ENCODE measurements at regions not wholly inside any gene's neighbourhood (a gene's known extent, or its start where the extent isn't known, plus 50 kb on each side); places are given as distances from the start of the nearest gene placed in this dataset.

DNA sequence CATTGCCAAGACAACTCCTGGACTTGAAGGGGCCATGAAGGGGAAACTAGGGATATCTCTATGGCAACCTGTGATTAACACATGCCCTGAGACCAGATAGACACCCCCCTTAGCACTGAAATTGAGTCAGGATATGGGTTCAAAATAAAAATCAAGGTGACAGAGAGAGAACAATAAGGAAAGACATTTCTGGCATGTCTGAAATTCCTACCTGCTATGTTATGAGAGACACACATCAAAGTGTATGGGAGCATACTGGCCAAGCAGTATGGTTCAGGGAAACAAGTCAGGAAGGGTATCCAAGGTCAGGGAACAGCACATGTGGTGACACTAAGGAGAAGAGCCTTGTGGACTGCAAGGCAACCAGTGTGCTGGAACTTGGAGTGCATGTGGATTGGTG, 388.7 kb downstream of the SHQ1 start:
- H3K27me3 ChIP-seq (replicated peaks): no peaks in the 10 kb centered on the region
- no peaks in the 10 kb centered on the region for H3K9me3 ChIP-seq (replicated peaks)
- no peaks in the 10 kb centered on the region; the same call in 1 of the 2 replicates for H3K4me1 ChIP-seq (replicated peaks)
- no peak for DNase-seq (ENCODE audit: low read depth in 1 of 2, low spot score in 2 of 2)
- H3K4me3 ChIP-seq: no peak overlapping the region
- no peaks in the 10 kb centered on the region for H3K36me3 ChIP-seq
- H3K27ac ChIP-seq: no peak overlapping the region

DNA sequence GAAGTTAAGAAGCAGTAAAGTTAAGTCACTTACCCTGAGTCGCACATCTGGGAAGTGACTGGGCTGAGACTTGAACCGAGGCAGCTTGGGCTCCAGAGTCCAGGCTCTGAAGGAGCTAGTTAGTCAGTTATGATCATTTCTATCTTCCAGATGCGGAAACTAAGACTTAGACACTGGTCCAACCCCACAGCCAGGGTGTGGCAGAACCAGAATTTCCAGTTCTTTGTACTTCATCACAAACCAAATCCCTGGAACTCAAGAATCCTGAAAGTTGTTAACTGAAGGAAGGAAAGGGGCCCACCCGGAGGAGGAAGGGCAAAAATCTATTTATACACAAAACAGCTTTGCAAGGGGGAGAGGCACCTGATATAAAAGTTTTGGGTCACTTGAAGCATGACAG, 389.9 kb downstream of the SHQ1 start:
- Histone ChIP-seq H3K9me3 (replicated peaks) (no peaks in the 10 kb centered on the region), H3K4me3 (no peak overlapping the region), H3K4me1 (replicated peaks) (peaks cover 6% of the 10 kb centered on the region), H3K27ac (no peak overlapping the region), H3K27me3 (replicated peaks) (no peaks in the 10 kb centered on the region), H3K36me3 (no peaks in the 10 kb centered on the region)
- no peak for DNase-seq (ENCODE audit: low read depth in 1 of 2, low spot score in 2 of 2)

GRCh38 chr3:72454441-72454840, 393.8 kb downstream of the SHQ1 start:
- Histone ChIP-seq H3K36me3 (no peaks in the 10 kb centered on the region), H3K27ac (no peak overlapping the region), H3K9me3 (replicated peaks) (no peaks in the 10 kb centered on the region), H3K4me3 (no peak overlapping the region), H3K27me3 (replicated peaks) (no peaks in the 10 kb centered on the region), H3K4me1 (replicated peaks) (peaks cover 8% of the 10 kb centered on the region)
- no peak for DNase-seq (ENCODE audit: low read depth in 1 of 2, low spot score in 2 of 2)

DNA sequence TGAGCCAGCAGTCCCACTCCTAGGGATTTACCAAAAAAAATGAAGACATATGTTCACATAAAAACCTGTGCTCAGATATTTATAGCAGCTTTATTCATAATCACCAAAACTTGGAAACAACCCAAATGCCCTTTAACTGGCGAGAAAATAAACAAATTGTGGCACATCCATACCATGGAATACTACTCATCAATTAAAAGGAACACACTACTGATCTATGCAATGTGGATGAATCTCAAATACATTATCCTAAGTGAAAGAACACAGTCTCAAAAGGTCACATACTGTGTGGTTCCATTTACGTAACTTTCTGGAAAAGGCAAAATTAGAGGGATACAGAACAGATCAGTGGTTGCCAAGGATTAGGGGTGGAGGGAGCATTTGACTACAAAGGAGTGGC, 394.5 kb downstream of the SHQ1 start:
- Histone ChIP-seq H3K4me3 (no peak overlapping the region), H3K27me3 (replicated peaks) (no peaks in the 10 kb centered on the region), H3K9me3 (replicated peaks) (no peaks in the 10 kb centered on the region), H3K27ac (no peak overlapping the region), H3K36me3 (no peaks in the 10 kb centered on the region), H3K4me1 (replicated peaks) (peaks cover 12% of the 10 kb centered on the region)
- no peak for DNase-seq (ENCODE audit: low read depth in 1 of 2, low spot score in 2 of 2)

GRCh38 chr3:72452745-72453144, 395.5 kb downstream of the SHQ1 start:
- Histone ChIP-seq H3K4me3 (no peak overlapping the region), H3K36me3 (no peaks in the 10 kb centered on the region), H3K4me1 (replicated peaks) (peaks cover 22% of the 10 kb centered on the region), H3K27ac (no peak overlapping the region), H3K27me3 (replicated peaks) (no peaks in the 10 kb centered on the region), H3K9me3 (replicated peaks) (no peaks in the 10 kb centered on the region)
- DNase-seq (ENCODE audit: low read depth in 1 of 2, low spot score in 2 of 2): no peak

DNA sequence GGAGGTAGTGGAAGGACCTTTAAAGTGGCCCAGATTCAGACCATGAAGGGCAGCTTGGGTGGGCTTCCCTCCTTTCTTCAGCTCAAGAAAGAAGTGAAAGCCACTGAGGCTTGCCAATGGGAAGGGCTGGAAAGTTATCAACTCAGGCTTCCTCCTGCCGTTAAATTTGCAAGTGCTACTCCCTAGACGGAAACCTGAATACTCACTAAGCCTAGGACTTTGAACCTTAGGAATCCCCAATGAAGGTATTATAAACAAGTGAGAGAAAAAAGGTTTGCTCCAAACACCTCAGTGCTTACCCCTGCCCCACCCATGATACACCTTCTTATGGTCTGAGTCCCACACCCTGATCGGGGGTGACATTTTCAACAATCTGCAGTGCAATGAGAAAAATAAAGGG, 396.4 kb downstream of the SHQ1 start:
- Histone ChIP-seq H3K4me1 (replicated peaks) (peaks cover 28% of the 10 kb centered on the region), H3K27me3 (replicated peaks) (no peaks in the 10 kb centered on the region), H3K4me3 (no peak overlapping the region), H3K27ac (no peak overlapping the region), H3K9me3 (replicated peaks) (peaks cover 4% of the 10 kb centered on the region), H3K36me3 (0 out of 2 replicates have a peak, but pooled peaks cover 2% of the 10 kb centered on the region)
- no peak for DNase-seq (ENCODE audit: low read depth in 1 of 2, low spot score in 2 of 2)

DNA sequence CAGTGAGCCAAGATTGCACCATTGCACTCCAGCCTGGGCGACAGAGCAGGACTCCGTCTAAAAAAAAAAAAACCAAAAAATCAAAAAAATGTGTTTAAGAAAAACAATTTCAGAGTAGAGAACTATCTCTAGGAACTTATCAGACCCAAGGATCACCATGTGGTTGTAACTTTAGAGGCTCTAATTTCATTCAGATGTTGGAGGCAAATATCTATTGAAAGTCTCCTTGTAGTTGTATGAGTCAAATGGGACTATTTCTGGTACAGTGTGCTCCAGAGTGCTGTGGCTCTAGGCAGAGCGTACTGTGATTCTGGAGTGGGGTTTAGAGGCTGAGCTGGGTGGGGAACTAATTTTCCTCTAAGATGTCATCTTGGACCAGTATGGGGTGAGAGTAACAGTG, 398.7 kb downstream of the SHQ1 start:
- Histone ChIP-seq H3K36me3 (peaks cover 13% of the 10 kb centered on the region), H3K4me1 (replicated peaks) (peaks cover 32% of the 10 kb centered on the region), H3K9me3 (replicated peaks) (peaks cover 4% of the 10 kb centered on the region), H3K27ac (no peak overlapping the region), H3K27me3 (replicated peaks) (no peaks in the 10 kb centered on the region), H3K4me3 (no peak overlapping the region)
- no peak for DNase-seq (ENCODE audit: low read depth in 1 of 2, low spot score in 2 of 2)

DNA sequence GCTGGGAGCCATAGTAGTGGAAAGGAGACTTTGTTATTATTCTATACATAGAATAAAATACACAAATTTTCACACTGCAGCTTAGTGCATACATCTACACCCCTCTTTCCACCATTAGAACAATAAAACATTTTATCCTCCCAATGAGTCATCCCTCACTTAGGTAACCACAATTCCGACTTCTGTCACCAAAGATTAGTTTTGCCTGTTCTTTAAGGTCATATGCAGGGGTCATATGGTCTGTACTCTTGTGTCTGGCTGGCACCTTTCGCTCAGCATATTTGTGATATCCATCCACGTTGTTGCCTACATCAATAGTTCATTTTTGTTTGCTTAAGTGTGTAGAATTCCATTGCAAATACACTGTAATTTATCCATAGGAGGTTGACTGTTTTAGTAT, 399.4 kb downstream of the SHQ1 start:
- H3K36me3 ChIP-seq: peaks cover 19% of the 10 kb centered on the region
- no peaks in the 10 kb centered on the region for H3K27me3 ChIP-seq (replicated peaks)
- H3K27ac ChIP-seq: no peak overlapping the region
- no peak overlapping the region for H3K4me3 ChIP-seq
- peak in 1 of 2 experiments; percentile 48 for DNase-seq (ENCODE audit: low read depth in 1 of 2, low spot score in 2 of 2)
- peaks cover 4% of the 10 kb centered on the region for H3K9me3 ChIP-seq (replicated peaks)
- H3K4me1 ChIP-seq (replicated peaks): peaks cover 35% of the 10 kb centered on the region

DNA sequence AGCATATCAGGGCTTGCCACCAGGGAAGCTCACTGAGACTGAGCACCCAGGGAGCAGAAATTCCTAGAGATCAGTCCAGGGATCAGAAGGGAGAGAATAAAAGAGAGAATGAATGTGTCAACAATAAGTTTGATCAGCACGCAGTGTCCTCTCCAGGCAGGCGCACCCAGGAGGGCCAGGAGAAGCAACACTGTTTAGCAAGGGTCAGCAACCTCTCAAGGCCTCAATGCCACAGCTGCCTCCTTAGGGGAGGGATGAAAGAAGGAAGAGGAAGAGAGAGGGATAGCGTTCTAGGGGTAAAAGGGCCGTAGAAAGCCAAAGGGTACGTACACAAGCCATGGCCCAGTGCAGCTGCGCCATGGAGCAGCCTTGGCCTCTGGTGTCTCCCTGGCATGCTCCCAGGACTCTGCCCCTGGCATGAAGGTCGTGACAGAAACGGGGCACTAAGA, 399.8 kb downstream of the SHQ1 start:
- Histone ChIP-seq H3K27me3 (replicated peaks) (no peaks in the 10 kb centered on the region), H3K4me3 (no peak overlapping the region), H3K4me1 (replicated peaks) (peaks cover 35% of the 10 kb centered on the region), H3K9me3 (replicated peaks) (peaks cover 4% of the 10 kb centered on the region), H3K36me3 (peaks cover 23% of the 10 kb centered on the region), H3K27ac (no peak overlapping the region)
- DNase-seq (ENCODE audit: low read depth in 1 of 2, low spot score in 2 of 2): peak in 1 of 2 experiments; percentile 31

DNA sequence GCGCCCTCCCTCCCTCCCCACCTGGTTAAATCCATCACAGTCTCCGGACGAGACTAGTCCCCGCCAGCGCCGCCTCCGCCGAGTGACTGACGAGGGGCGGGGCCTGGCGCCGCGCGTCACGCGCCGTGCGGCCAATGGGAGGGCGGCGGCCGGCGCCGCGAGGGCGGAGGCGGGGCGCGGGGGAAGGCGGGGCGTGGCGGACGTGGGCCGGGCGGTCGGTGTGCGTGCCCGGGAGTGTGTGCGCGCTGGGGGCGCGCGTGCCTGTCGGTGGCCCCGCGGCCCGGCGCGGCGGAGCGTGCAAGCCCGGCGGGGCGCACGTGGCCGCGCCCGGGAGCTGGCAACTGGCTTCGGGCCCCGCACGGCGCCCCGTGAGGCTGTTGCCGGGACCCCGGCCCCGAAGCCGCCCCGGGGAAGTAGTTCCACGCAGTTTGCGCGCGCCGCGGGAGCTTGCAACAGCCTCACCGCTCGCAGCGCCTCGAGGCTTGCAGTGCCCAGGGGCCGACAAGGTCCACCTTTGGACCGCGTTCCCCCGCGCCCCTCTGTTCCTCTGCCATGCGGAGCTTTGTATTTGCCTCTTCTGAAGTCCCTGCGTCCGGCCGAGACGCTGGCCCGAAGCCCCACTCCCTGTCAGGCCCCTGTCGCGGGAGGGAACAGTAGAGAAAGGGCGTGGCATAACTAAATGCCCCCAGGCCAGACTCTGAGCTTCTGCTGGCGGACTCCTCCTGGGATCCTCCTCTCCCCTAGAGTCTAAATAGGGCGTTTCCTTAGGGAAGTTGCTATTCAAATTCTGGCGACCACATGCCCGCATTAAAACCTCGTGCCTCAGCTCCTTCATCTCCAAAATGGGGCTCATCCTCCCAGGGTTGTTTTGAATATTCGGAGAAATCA, 400.9 kb downstream of the SHQ1 start:
- Histone ChIP-seq H3K4me1 (replicated peaks) (peaks cover 38% of the 10 kb centered on the region), H3K27me3 (replicated peaks) (no peaks in the 10 kb centered on the region), H3K9me3 (replicated peaks) (peaks cover 4% of the 10 kb centered on the region), H3K4me3 (peak overlapping the region; percentile 84), H3K27ac (peak overlapping the region; percentile 61; the same call in 1 of the 2 replicates), H3K36me3 (peaks cover 30% of the 10 kb centered on the region)
- DNase-seq (ENCODE audit: low read depth in 1 of 2, low spot score in 2 of 2): peak; percentile 60 to 88

- peaks cover 33% of the 10 kb centered on the region for H3K36me3 ChIP-seq
- H3K9me3 ChIP-seq (replicated peaks): peaks cover 4% of the 10 kb centered on the region
- H3K27ac ChIP-seq: peak within 1 kb of the TSS; percentile 78
- DNase-seq (ENCODE audit: low read depth in 1 of 2, low spot score in 2 of 2): peak in 1 of 2 experiments; percentile 49
- H3K4me1 ChIP-seq (replicated peaks): peaks cover 38% of the 10 kb centered on the region
- H3K4me3 ChIP-seq: peak within 1 kb of the TSS; percentile 84
- no peaks in the 10 kb centered on the region for H3K27me3 ChIP-seq (replicated peaks)
These were observed 401.8 kb downstream of the SHQ1 start, which contains the start of gene RYBP for GRCh38 chr3:72446218-72447058. TSS of gene RYBP (minus strand) at chr3:72446621.

DNA sequence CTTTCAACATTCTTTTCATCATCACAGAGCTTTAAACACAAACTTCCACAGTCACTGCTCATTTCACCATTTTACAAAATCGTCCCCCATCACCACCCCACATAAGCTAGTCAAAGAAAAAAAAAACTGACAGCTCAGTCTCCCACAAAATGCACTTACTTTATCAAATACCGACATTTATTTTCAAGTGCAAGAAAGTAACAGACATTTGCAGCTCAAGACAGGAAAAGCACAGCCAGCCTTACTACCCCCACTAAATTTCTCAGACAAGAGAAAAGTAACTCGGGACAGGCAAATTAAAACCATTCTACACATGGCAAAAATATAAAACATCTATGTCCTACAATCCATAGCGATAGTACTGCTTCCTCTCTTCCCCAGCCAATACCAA, 402.4 kb downstream of the SHQ1 start:
- H3K9me3 ChIP-seq (replicated peaks): peaks cover 4% of the 10 kb centered on the region
- DNase-seq (ENCODE audit: low read depth in 1 of 2, low spot score in 2 of 2): peak in 1 of 2 experiments; percentile 20
- H3K27ac ChIP-seq: 0 out of 2 replicates have a peak overlapping the region, but pooled peaks have one; percentile 78
- peak overlapping the region; percentile 84 for H3K4me3 ChIP-seq
- H3K4me1 ChIP-seq (replicated peaks): peaks cover 38% of the 10 kb centered on the region
- no peaks in the 10 kb centered on the region for H3K27me3 ChIP-seq (replicated peaks)
- H3K36me3 ChIP-seq: peaks cover 33% of the 10 kb centered on the region

GRCh38 chr3:72444656-72445223, 403.5 kb downstream of the SHQ1 start:
- peak overlapping the region; percentile 84 for H3K4me3 ChIP-seq
- H3K9me3 ChIP-seq (replicated peaks): peaks cover 4% of the 10 kb centered on the region
- H3K27ac ChIP-seq: no peak overlapping the region
- H3K27me3 ChIP-seq (replicated peaks): no peaks in the 10 kb centered on the region
- DNase-seq (ENCODE audit: low read depth in 1 of 2, low spot score in 2 of 2): no peak
- peaks cover 38% of the 10 kb centered on the region for H3K36me3 ChIP-seq
- peaks cover 39% of the 10 kb centered on the region for H3K4me1 ChIP-seq (replicated peaks)

Measured in SJSA1 (cell line).